Ramos (cell line): ENCODE measurements at regions not wholly inside any gene's neighbourhood (a gene's known extent, or its start where the extent isn't known, plus 50 kb on each side); places are given as distances from the start of the nearest gene placed in this dataset.

ENCODE experiments used
- in situ Hi-C: fragments of 300-500 bp; cut with MboI; formaldehyde crosslinking; loops from one replicate; pipeline ENCODE4 v1.14.3; 2022; ENCODE audit warnings: low sequenced_read_pairs; ENCODE audit not compliant: unreplicated experiment

- in situ Hi-C loops = no loop called here
These were observed 242.1 kb downstream of the SOD2 start for GRCh38 chr6:159450815-159451465.

- in situ Hi-C loops = no loop called here
These were observed 246.7 kb downstream of the SOD2 start for GRCh38 chr6:159446340-159446739.

- in situ Hi-C loops = no loop called here
These were observed 247.7 kb downstream of the SOD2 start for GRCh38 chr6:159445351-159445750.

GRCh38 chr6:159444056-159444760 lies 248.8 kb downstream of the SOD2 start:
- in situ Hi-C loops = no loop called here

- in situ Hi-C loops = no loop called here
These were observed 249.6 kb downstream of the SOD2 start for GRCh38 chr6:159443417-159443920.

GRCh38 chr6:159441704-159441981 lies 251.4 kb downstream of the SOD2 start:
- in situ Hi-C loops = no loop called here

- in situ Hi-C loops = no loop called here
These were observed 251.9 kb downstream of the SOD2 start for GRCh38 chr6:159440911-159441703.

GRCh38 chr6:159440349-159440748 lies 252.7 kb downstream of the SOD2 start:
- in situ Hi-C loops = no loop called here

GRCh38 chr6:159439651-159440050 lies 253.4 kb downstream of the SOD2 start:
- in situ Hi-C loops = no loop called here

GRCh38 chr6:159438106-159438505 lies 254.9 kb downstream of the SOD2 start:
- in situ Hi-C loops = no loop called here

GRCh38 chr6:159436581-159436980 lies 256.5 kb downstream of the SOD2 start:
- in situ Hi-C loops = no loop called here

GRCh38 chr6:159435701-159436100 lies 257.3 kb downstream of the SOD2 start:
- in situ Hi-C loops = no loop called here

- in situ Hi-C loops = no loop called here
These were observed 258.6 kb downstream of the SOD2 start for GRCh38 chr6:159434410-159434809.

- in situ Hi-C loops = no loop called here
These were observed 259.5 kb downstream of the SOD2 start for GRCh38 chr6:159433550-159433949.

GRCh38 chr6:159431750-159432149 lies 261.3 kb downstream of the SOD2 start:
- in situ Hi-C loops = no loop called here

GRCh38 chr6:159430323-159430722 lies 261.1 kb downstream of the FNDC1 start:
- in situ Hi-C loops = no loop called here

GRCh38 chr6:159429433-159429832 lies 260.2 kb downstream of the FNDC1 start:
- in situ Hi-C loops = no loop called here

- in situ Hi-C loops = no loop called here
These were observed 258.6 kb downstream of the FNDC1 start for GRCh38 chr6:159427771-159428170.

GRCh38 chr6:159427335-159427734 lies 258.1 kb downstream of the FNDC1 start:
- in situ Hi-C loops = no loop called here

- in situ Hi-C loops = no loop called here
These were observed 256.2 kb downstream of the FNDC1 start for GRCh38 chr6:159425421-159425820.
